MM.1S (cell line): ENCODE measurements at regions not wholly inside any gene's neighbourhood (a gene's known extent, or its start where the extent isn't known, plus 50 kb on each side); places are given as distances from the start of the nearest gene placed in this dataset.
"Not testable (repeated sequence)": the region's sequence is repeated elsewhere in the genome, so short reads cannot be mapped to it uniquely, and the experiment has no call there.

Experiments
- DNase-seq: peaks from one replicate; pipeline ENCODE4 v3.0.0-alpha.2; 2015
- H2AFZ ChIP-seq: fragments of 300-600 bp; sonication (generic); 2 replicates; pipeline ENCODE4 v1.6.0; 2016; ENCODE audit warnings: antibody characterized with exemption, low read length
- H3F3A ChIP-seq: fragments of 300-600 bp; sonication (generic); 2 replicates; pipeline ENCODE4 v1.6.1; 2016; ENCODE audit warnings: mild to moderate bottlenecking, antibody characterized with exemption, low read length, moderate library complexity, mixed read lengths; ENCODE audit not compliant: insufficient read depth
- H3K27ac ChIP-seq: fragments of 300-600 bp; sonication (generic); 2 replicates; pipeline ENCODE4 v1.5.1; 2016; ENCODE audit warnings: mild to moderate bottlenecking, low read length
- H3K27me3 ChIP-seq: fragments of 300-600 bp; sonication (generic); replicated peaks from 2 replicates; pipeline ENCODE4 v1.6.0; 2016; ENCODE audit warnings: low read length; ENCODE audit not compliant: insufficient read depth
- H3K36me3 ChIP-seq: fragments of 300-600 bp; sonication (generic); replicated peaks from 2 replicates; pipeline ENCODE4 v1.6.1; 2016; ENCODE audit warnings: mild to moderate bottlenecking, low read length, mixed read lengths; ENCODE audit not compliant: insufficient read depth
- H3K4me1 ChIP-seq: fragments of 300-600 bp; sonication (generic); 2 replicates; pipeline ENCODE4 v1.6.1; 2016; ENCODE audit warnings: low read length, mixed read lengths
- H3K4me2 ChIP-seq: fragments of 300-600 bp; sonication (generic); 2 replicates; pipeline ENCODE4 v1.6.0; 2016; ENCODE audit warnings: low read depth, low read length
- H3K4me3 ChIP-seq: fragments of 300-600 bp; sonication (generic); 2 replicates; pipeline ENCODE4 v1.5.1; 2016; ENCODE audit warnings: low read length, mixed read lengths
- H3K79me2 ChIP-seq: fragments of 300-600 bp; sonication (generic); 2 replicates; pipeline ENCODE4 v1.6.1; 2016; ENCODE audit warnings: mixed run types, low read length, mixed read lengths
- H3K9ac ChIP-seq: fragments of 300-600 bp; sonication (generic); 2 replicates; pipeline ENCODE4 v1.6.1; 2016; ENCODE audit warnings: low read length, mixed read lengths
- H3K9me2 ChIP-seq: fragments of 300-600 bp; sonication (generic); replicated peaks from 2 replicates; pipeline ENCODE4 v1.6.1; 2016; ENCODE audit warnings: mild to moderate bottlenecking, low read length, mixed read lengths; ENCODE audit not compliant: insufficient read depth
- H3K9me3 ChIP-seq: fragments of 300-600 bp; sonication (generic); replicated peaks from 2 replicates; pipeline ENCODE4 v1.6.1; 2016; ENCODE audit warnings: mild to moderate bottlenecking, low read length, mixed read lengths; ENCODE audit not compliant: insufficient read depth
- H4K20me1 ChIP-seq: fragments of 300-600 bp; sonication (generic); 2 replicates; pipeline ENCODE4 v1.6.1; 2016; ENCODE audit warnings: mild to moderate bottlenecking, low read length, moderate library complexity, mixed read lengths; ENCODE audit not compliant: insufficient read depth
- CTCF ChIP-seq: fragments of 300-600 bp; sonication (generic); IDR thresholded peaks from 2 replicates; pipeline ENCODE4 v1.5.1; 2016; ENCODE audit warnings: antibody characterized with exemption, low read length, mixed read lengths
- EZH2 ChIP-seq: fragments of 300-600 bp; sonication (generic); optimal IDR thresholded peaks from 2 replicates; pipeline ENCODE3; 2017; ENCODE audit warnings: low read depth, mild to moderate bottlenecking, antibody characterized with exemption, low read length, mixed read lengths
- EZH2phosphoT487 ChIP-seq: fragments of 300-600 bp; sonication (generic); IDR thresholded peaks from 2 replicates; pipeline ENCODE4 v1.6.1; 2018; ENCODE audit warnings: antibody characterized with exemption, low read length

DNA sequence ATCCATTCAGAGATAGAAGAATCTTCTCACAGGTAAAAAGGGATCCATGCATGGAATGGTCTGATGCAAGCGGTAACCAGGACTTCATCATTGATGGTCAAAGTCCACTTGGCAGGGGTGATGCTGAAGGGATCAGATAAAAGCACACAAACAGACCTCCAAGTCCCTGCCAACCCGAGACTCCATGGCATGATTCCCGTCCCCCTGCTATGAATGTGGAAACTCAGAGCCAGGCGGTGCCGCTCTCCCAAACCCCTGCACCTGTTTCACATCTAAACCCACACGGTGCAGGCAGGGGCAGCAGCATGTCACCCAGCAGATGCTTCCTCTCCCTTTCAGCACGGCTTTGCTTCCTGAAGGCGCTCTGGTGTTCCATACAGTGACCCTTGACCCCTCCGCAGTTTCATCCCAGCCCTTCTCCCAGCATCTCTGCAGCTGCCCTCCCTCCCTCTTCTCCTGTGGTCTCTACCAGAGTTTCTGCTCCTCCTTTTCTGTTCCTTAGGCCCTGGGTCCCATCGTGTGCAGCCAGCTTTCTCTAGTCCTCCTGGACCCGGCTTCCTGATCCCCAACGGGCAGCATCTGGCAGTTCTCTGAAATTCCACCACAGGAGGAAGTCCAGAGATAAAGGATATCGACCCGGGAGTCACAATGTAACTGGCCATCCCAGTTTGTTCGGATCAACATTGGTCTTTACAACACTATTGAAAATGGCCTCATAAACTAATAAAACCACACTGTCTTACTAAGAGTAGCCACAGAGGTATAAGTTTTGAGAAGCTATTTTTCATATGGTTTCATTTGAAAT, 235.0 kb downstream of the TTLL2 start:
- no peak for DNase-seq
- Histone ChIP-seq H3K9ac (no peak overlapping the region), H4K20me1 (no peaks in the 10 kb centered on the region), H3K9me3 (no peaks in the 10 kb centered on the region), H3K27ac (no peak overlapping the region), H3K4me1 (no peaks in the 10 kb centered on the region), H3K4me3 (no peak overlapping the region), H3F3A (no peaks in the 10 kb centered on the region), H2AFZ (no peak overlapping the region), H3K9me2 (no peaks in the 10 kb centered on the region), H3K27me3 (no peaks in the 10 kb centered on the region), H3K36me3 (no peaks in the 10 kb centered on the region), H3K4me2 (no peak overlapping the region), H3K79me2 (no peaks in the 10 kb centered on the region)
- TF ChIP-seq EZH2, result no peak
- no peak for TF ChIP-seq CTCF
- TF ChIP-seq EZH2phosphoT487, result no peak

DNA sequence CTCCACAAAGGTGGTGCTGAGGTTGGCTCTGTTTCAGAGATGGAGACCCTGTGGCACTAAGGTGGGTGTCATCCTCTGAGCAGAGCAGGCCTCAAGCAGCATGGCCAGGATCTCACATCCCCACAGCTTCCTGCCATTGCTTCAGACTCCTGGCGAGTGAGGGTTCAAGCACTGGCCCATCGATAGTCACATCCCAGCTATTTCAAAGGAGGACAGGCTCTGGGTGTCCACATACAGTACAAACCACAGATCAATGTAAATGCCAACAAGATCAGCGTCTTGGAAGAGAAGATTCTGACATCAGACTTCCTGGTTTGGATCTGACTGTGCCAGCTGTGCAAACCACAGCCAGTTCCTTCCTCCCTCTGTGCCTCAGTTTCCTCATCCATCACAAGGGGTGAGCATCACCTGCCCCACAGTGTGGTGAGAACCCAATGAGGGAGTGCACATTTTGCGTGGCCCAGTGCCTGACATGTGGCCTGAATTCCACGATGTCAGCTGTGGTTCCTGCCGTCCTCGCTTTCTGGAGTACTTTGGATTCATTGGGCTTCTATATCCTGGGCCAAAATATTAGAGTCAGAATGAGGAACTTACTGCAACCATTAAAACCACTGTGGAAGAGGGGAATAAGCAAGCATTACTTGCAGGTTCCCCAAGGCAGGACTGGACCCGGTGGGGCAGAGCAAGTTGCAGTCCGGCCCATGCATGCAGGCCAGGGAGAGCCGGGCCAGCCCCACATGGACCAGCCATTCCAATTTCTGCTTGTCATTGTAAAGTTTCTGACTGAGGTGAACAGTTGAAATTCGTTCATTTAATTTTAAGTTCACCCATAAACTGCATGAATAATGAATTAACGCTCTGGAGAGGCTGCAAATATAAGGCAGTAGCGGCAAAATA, 236.0 kb downstream of the TTLL2 start:
- no peak overlapping the region for H3K4me3 ChIP-seq
- H3K27me3 ChIP-seq, result no peaks in the 10 kb centered on the region
- H3K4me2 ChIP-seq, result no peak overlapping the region
- no peaks in the 10 kb centered on the region for H3K4me1 ChIP-seq
- H3F3A ChIP-seq, result no peaks in the 10 kb centered on the region
- no peak overlapping the region for H2AFZ ChIP-seq
- no peaks in the 10 kb centered on the region for H4K20me1 ChIP-seq
- TF ChIP-seq EZH2phosphoT487 (no peak), EZH2 (no peak), CTCF (no peak)
- no peaks in the 10 kb centered on the region for H3K36me3 ChIP-seq
- no peak for DNase-seq
- H3K79me2 ChIP-seq, result no peaks in the 10 kb centered on the region
- no peaks in the 10 kb centered on the region for H3K9me2 ChIP-seq
- H3K9ac ChIP-seq, result no peak overlapping the region
- H3K9me3 ChIP-seq, result no peaks in the 10 kb centered on the region
- H3K27ac ChIP-seq, result no peak overlapping the region

DNA sequence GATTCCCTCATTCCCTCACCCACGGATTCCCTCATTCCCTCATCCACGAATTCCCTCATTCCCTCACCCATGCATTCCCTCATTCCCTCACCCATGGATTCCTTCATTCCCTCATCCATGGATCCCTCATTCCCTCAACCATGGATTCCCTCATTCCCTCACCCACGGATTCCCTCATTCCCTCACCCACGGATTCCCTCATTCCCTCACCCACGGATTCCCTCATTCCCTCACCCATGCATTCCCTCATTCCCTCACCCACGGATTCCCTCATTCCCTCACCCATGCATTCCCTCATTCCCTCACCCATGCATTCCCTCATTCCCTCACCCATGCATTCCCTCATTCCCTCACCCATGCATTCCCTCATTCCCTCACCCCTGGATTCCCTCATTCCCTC, 238.0 kb downstream of the TTLL2 start:
- H3K27ac ChIP-seq, H3K79me2 ChIP-seq, H3K4me2 ChIP-seq, H3K4me1 ChIP-seq, H3K9ac ChIP-seq, H3K4me3 ChIP-seq, H2AFZ ChIP-seq, DNase-seq, H3K9me3 ChIP-seq, H3K36me3 ChIP-seq, H3K9me2 ChIP-seq, H3F3A ChIP-seq, H3K27me3 ChIP-seq, H4K20me1 ChIP-seq: not testable (repeated sequence)
